ENCODE measurements at regions not wholly inside any gene's neighbourhood (a gene's known extent, or its start where the extent isn't known, plus 50 kb on each side); places are given as distances from the start of the nearest gene placed in this dataset.

DNA sequence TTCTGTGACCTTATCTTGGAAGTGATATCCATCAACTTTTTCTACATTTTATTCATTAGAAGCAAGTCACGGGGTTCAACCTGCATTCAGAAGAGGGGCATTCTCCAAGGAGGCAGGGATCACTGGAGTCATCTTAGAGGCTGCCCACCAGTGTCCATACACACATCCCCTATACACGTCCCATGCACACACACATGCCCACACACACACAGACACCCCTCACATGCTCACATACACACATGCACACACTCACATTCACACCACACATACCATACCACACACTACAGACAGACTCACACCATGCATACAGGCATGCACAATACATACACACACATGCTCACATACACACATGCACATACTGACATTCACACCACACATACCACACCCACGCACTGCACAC lies 884.7 kb downstream of the TBC1D22A start:
- Histone ChIP-seq H3K4me3 (replicated peaks; ENCODE audit: low read depth, low read length) (no peak overlapping the region), H3K27me3 (replicated peaks; ENCODE audit: control insufficient read depth, insufficient read depth, low read length) (no peaks in the 10 kb centered on the region), H3K36me3 (ENCODE audit: control insufficient read depth, insufficient read depth, low read length) (no peaks in the 10 kb centered on the region)
- no peak for DNase-seq (ENCODE audit: extremely low read depth, insufficient read length)
- TF ChIP-seq, protein P1, sequence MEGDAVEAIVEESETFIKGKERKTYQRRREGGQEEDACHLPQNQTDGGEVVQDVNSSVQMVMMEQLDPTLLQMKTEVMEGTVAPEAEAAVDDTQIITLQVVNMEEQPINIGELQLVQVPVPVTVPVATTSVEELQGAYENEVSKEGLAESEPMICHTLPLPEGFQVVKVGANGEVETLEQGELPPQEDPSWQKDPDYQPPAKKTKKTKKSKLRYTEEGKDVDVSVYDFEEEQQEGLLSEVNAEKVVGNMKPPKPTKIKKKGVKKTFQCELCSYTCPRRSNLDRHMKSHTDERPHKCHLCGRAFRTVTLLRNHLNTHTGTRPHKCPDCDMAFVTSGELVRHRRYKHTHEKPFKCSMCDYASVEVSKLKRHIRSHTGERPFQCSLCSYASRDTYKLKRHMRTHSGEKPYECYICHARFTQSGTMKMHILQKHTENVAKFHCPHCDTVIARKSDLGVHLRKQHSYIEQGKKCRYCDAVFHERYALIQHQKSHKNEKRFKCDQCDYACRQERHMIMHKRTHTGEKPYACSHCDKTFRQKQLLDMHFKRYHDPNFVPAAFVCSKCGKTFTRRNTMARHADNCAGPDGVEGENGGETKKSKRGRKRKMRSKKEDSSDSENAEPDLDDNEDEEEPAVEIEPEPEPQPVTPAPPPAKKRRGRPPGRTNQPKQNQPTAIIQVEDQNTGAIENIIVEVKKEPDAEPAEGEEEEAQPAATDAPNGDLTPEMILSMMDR (IDR thresholded peaks at IDR 0.05; ENCODE audit: insufficient read depth, low read length, poor library complexity, severe bottlenecking), result no peak

DNA sequence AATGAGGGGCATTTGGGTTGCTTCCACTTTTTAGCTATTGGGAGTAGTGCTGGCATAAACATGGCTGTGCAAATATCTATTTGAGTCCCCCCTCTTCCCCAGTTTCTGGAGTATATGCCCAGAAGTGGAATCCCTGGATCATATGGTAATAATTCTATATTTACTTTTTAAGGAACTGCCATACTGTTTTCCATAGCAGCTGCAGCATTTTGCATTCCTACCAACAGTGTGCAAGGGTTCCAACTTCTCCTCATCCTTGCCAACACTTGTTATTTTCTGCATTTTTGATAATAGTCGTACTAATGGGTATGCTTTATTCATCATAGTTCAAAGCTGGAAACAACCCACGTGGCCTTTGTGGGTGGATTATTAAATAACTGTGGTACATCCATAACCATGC lies 883.5 kb downstream of the TBC1D22A start:
- Histone ChIP-seq H3K4me3 (replicated peaks; ENCODE audit: low read depth, low read length) (no peak overlapping the region), H3K36me3 (ENCODE audit: control insufficient read depth, insufficient read depth, low read length) (no peaks in the 10 kb centered on the region), H3K27me3 (replicated peaks; ENCODE audit: control insufficient read depth, insufficient read depth, low read length) (no peaks in the 10 kb centered on the region)
- TF ChIP-seq, protein P1 (IDR thresholded peaks at IDR 0.05; ENCODE audit: insufficient read depth, low read length, poor library complexity, severe bottlenecking), result no peak
- DNase-seq (ENCODE audit: extremely low read depth, insufficient read length), result no peak

DNA sequence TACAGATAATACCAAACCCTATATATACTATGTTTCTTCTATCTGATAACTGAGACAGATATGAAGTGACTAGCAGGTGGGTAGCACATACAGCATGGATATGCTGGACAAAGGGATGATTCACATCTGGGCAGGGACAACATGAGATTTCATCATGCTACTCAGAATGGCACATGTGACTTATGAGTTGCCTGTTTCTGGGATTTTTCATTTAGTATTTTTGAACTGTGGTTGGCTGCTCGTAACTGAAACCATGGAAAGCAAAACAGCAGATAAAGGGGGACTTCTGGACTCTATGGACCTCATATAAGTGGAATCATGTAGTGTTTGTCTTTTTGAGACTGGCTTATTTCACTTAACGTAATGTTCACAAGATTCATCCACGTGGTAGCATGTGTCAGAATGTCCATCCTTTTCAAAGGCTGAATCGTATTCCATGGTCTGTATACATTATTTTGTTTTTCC lies 883.0 kb downstream of the TBC1D22A start:
- no peak for DNase-seq (ENCODE audit: extremely low read depth, insufficient read length)
- Histone ChIP-seq H3K4me3 (replicated peaks; ENCODE audit: low read depth, low read length) (no peak overlapping the region), H3K27me3 (replicated peaks; ENCODE audit: control insufficient read depth, insufficient read depth, low read length) (no peaks in the 10 kb centered on the region), H3K36me3 (ENCODE audit: control insufficient read depth, insufficient read depth, low read length) (no peaks in the 10 kb centered on the region)
- TF ChIP-seq, protein P1 (IDR thresholded peaks at IDR 0.05; ENCODE audit: insufficient read depth, low read length, poor library complexity, severe bottlenecking), result no peak

DNA sequence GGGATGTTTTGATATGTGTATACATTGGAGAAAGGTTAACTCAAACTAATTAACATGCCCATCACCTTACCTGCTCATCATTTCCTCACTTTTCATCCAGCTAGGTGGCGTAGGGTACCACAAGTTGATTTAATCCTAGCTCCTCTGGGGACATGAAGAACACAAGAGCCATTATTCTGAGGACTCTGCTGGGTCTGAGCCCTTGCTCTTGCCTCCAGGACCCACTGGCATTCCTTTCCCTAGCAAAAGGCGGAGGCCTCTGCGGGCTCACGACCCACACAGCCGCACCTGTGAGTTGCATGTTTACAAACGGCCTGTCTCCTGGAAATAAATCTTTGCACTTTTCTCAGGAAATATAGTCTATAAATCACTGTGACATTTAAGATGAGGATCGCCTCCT lies 871.9 kb downstream of the TBC1D22A start:
- no peak for DNase-seq (ENCODE audit: extremely low read depth, insufficient read length)
- Histone ChIP-seq H3K36me3 (ENCODE audit: control insufficient read depth, insufficient read depth, low read length) (no peaks in the 10 kb centered on the region), H3K4me3 (replicated peaks; ENCODE audit: low read depth, low read length) (no peak overlapping the region), H3K27me3 (replicated peaks; ENCODE audit: control insufficient read depth, insufficient read depth, low read length) (no peaks in the 10 kb centered on the region)
- TF ChIP-seq, protein P1 (IDR thresholded peaks at IDR 0.05; ENCODE audit: insufficient read depth, low read length, poor library complexity, severe bottlenecking), result no peak

DNA sequence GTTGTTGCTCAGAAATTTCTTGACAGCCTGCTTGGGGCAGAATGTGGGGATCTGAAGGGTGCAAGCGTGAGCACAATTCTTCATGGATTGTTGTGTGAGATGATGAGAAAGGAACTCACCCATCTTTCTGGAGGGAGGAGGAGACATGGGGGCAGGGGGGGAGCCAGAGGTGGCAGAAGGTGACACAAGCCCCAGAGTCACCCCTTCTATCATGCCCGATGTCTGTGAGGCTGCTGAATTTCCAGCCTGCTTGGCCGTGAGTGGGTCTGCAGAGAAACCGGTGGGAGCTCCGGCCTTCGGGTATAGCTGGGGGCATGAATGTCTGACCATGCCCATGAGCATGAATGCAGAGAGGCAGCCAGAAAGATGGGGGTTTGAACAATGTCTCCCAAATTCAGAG lies 870.7 kb downstream of the TBC1D22A start:
- H3K4me3 ChIP-seq (replicated peaks; ENCODE audit: low read depth, low read length), result no peak overlapping the region
- H3K36me3 ChIP-seq (ENCODE audit: control insufficient read depth, insufficient read depth, low read length), result no peaks in the 10 kb centered on the region
- DNase-seq (ENCODE audit: extremely low read depth, insufficient read length), result no peak
- H3K27me3 ChIP-seq (replicated peaks; ENCODE audit: control insufficient read depth, insufficient read depth, low read length), result no peaks in the 10 kb centered on the region
- TF ChIP-seq, protein P1 (IDR thresholded peaks at IDR 0.05; ENCODE audit: insufficient read depth, low read length, poor library complexity, severe bottlenecking), result no peak

DNA sequence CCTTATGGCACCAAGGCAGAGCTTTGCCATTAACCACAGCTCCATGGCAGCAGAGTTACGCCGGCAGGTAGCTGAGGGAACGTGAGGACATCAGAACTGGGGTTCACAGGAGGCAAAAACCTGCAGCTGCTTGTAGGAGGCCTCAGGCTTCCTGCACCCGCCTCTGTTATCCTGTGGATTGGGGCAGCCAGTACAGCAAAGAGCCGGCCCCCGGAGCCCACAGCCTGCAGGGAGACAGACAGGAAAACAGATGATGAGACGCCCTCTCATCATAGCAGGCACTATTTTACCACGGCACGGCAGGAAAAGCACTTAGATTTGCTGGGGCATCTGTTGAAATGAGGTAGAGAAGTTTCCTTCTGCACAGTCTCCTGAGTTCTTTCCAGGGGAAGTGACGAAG lies 870.3 kb downstream of the TBC1D22A start:
- TF ChIP-seq, protein P1 (IDR thresholded peaks at IDR 0.05; ENCODE audit: insufficient read depth, low read length, poor library complexity, severe bottlenecking), result no peak
- Histone ChIP-seq H3K4me3 (replicated peaks; ENCODE audit: low read depth, low read length) (no peak overlapping the region), H3K27me3 (replicated peaks; ENCODE audit: control insufficient read depth, insufficient read depth, low read length) (no peaks in the 10 kb centered on the region), H3K36me3 (ENCODE audit: control insufficient read depth, insufficient read depth, low read length) (no peaks in the 10 kb centered on the region)
- DNase-seq (ENCODE audit: extremely low read depth, insufficient read length), result no peak
